Nephron progenitor cell (in vitro differentiated cells): ENCODE measurements at regions not wholly inside any gene's neighbourhood (a gene's known extent, or its start where the extent isn't known, plus 50 kb on each side); places are given as distances from the start of the nearest gene placed in this dataset.

ENCODE experiments used
- DNase-seq: peaks from one replicate; pipeline ENCODE4 v3.0.0; 2021
- H3K27ac Mint-ChIP-seq: 2 replicates; pipeline ENCODE4 v1.8.0; 2021; ENCODE audit warnings: mild to moderate bottlenecking, moderate library complexity, mixed read lengths
- H3K27me3 Mint-ChIP-seq: 2 replicates; pipeline ENCODE4 v1.8.0; 2021; ENCODE audit warnings: mild to moderate bottlenecking, low read depth, mixed read lengths; ENCODE audit not compliant: poor library complexity
- H3K36me3 Mint-ChIP-seq: 2 replicates; pipeline ENCODE4 v1.8.0; 2021; ENCODE audit warnings: low read depth, mixed read lengths
- H3K4me1 Mint-ChIP-seq: 2 replicates; pipeline ENCODE4 v1.8.0; 2021; ENCODE audit warnings: mixed read lengths
- H3K4me3 Mint-ChIP-seq: 2 replicates; pipeline ENCODE4 v1.8.0; 2021; ENCODE audit warnings: mild to moderate bottlenecking, moderate library complexity, mixed read lengths
- H3K9me3 Mint-ChIP-seq: 2 replicates; pipeline ENCODE4 v1.8.0; 2021; ENCODE audit warnings: mild to moderate bottlenecking, moderate library complexity, mixed read lengths
- CTCF ChIP-seq: fragments of 200-600 bp; sonication (generic); IDR thresholded peaks from 2 replicates; pipeline ENCODE4 v1.5.0; 2021; ENCODE audit warnings: antibody characterized with exemption

- no peak for TF ChIP-seq CTCF
- H3K27ac Mint-ChIP-seq, result no peak overlapping the region
- DNase-seq, result no peak
- H3K27me3 Mint-ChIP-seq, result no peaks in the 10 kb centered on the region
- H3K9me3 Mint-ChIP-seq, result peaks cover 13% of the 10 kb centered on the region
- H3K4me1 Mint-ChIP-seq, result no peaks in the 10 kb centered on the region
- H3K36me3 Mint-ChIP-seq, result no peaks in the 10 kb centered on the region
- no peak overlapping the region for H3K4me3 Mint-ChIP-seq
These were observed 153.1 kb downstream of the PCDH17 start for GRCh38 chr13:57784633-57785032.

- no peak overlapping the region for H3K4me3 Mint-ChIP-seq
- TF ChIP-seq CTCF, result no peak
- no peaks in the 10 kb centered on the region for H3K4me1 Mint-ChIP-seq
- DNase-seq, result peak; percentile 5
- no peaks in the 10 kb centered on the region for H3K27me3 Mint-ChIP-seq
- no peak overlapping the region for H3K27ac Mint-ChIP-seq
- no peaks in the 10 kb centered on the region for H3K36me3 Mint-ChIP-seq
- H3K9me3 Mint-ChIP-seq, result peaks cover 13% of the 10 kb centered on the region
These were observed 155.7 kb downstream of the PCDH17 start for GRCh38 chr13:57787058-57787791.

GRCh38 chr13:57799624-57800023 lies 168.1 kb downstream of the PCDH17 start:
- H3K4me3 Mint-ChIP-seq, result no peak overlapping the region
- no peaks in the 10 kb centered on the region for H3K27me3 Mint-ChIP-seq
- TF ChIP-seq CTCF, result no peak
- H3K27ac Mint-ChIP-seq, result peak overlapping the region; percentile 66
- peaks cover 20% of the 10 kb centered on the region for H3K4me1 Mint-ChIP-seq
- DNase-seq, result no peak
- H3K9me3 Mint-ChIP-seq, result no peaks in the 10 kb centered on the region
- H3K36me3 Mint-ChIP-seq, result no peaks in the 10 kb centered on the region

- H3K4me3 Mint-ChIP-seq, result no peak overlapping the region
- DNase-seq, result no peak
- H3K27ac Mint-ChIP-seq, result no peak overlapping the region
- no peaks in the 10 kb centered on the region for H3K27me3 Mint-ChIP-seq
- TF ChIP-seq CTCF, result no peak
- H3K9me3 Mint-ChIP-seq, result no peaks in the 10 kb centered on the region
- H3K36me3 Mint-ChIP-seq, result no peaks in the 10 kb centered on the region
- H3K4me1 Mint-ChIP-seq, result no peaks in the 10 kb centered on the region
These were observed 182.1 kb downstream of the PCDH17 start for GRCh38 chr13:57813651-57814050.

GRCh38 chr13:57815600-57815999 lies 184.1 kb downstream of the PCDH17 start:
- Mint-ChIP-seq H3K4me1 (no peaks in the 10 kb centered on the region), H3K27ac (no peak overlapping the region), H3K4me3 (no peak overlapping the region)

More at GRCh38 chr13:57815600-57815999, 184.1 kb downstream of the PCDH17 start:
- Mint-ChIP-seq H3K36me3 (no peaks in the 10 kb centered on the region), H3K9me3 (no peaks in the 10 kb centered on the region), H3K27me3 (no peaks in the 10 kb centered on the region)
- no peak for DNase-seq
- no peak for TF ChIP-seq CTCF
